Loucy (cell line): ENCODE measurements at regions not wholly inside any gene's neighbourhood (a gene's known extent, or its start where the extent isn't known, plus 50 kb on each side); places are given as distances from the start of the nearest gene placed in this dataset.

Experiments
- H2AFZ ChIP-seq: fragments of 200-600 bp; sonication (generic); 2 replicates; pipeline ENCODE4 v1.6.0; 2016; ENCODE audit warnings: antibody characterized with exemption, mild to moderate bottlenecking, low read length, moderate library complexity
- H3F3A ChIP-seq: fragments of 200-600 bp; 2 replicates; pipeline ENCODE4 v1.6.0; 2016; ENCODE audit warnings: antibody characterized with exemption, low read depth, mild to moderate bottlenecking
- H3K27me3 ChIP-seq: fragments of 200-600 bp; sonication (generic); 2 replicates; pipeline ENCODE4 v1.6.1; 2014; ENCODE audit warnings: low read length, mild to moderate bottlenecking; ENCODE audit not compliant: insufficient read depth, poor library complexity, severe bottlenecking
- H3K36me3 ChIP-seq: fragments of 200-600 bp; sonication (generic); 2 replicates; pipeline ENCODE4 v1.6.1; 2016; ENCODE audit warnings: low read length; ENCODE audit not compliant: insufficient read depth
- H3K4me1 ChIP-seq: fragments of 200-600 bp; sonication (generic); 2 replicates; pipeline ENCODE4 v1.5.1; 2014; ENCODE audit warnings: low read length, mild to moderate bottlenecking; ENCODE audit not compliant: insufficient read depth, poor library complexity, severe bottlenecking
- H3K4me2 ChIP-seq: fragments of 200-600 bp; sonication (generic); 2 replicates; pipeline ENCODE4 v1.6.0; 2014; ENCODE audit warnings: antibody characterized with exemption, low read length, low read depth, mild to moderate bottlenecking; ENCODE audit not compliant: poor library complexity, severe bottlenecking
- H3K4me3 ChIP-seq: fragments of 200-600 bp; sonication (generic); 2 replicates; pipeline ENCODE4 v1.5.1; 2014; ENCODE audit warnings: low read length, mild to moderate bottlenecking, mixed read lengths; ENCODE audit not compliant: poor library complexity, severe bottlenecking
- H3K79me2 ChIP-seq: fragments of 200-600 bp; sonication (generic); 2 replicates; pipeline ENCODE4 v1.6.1; 2014; ENCODE audit warnings: low read length; ENCODE audit not compliant: insufficient read depth
- H3K9ac ChIP-seq: fragments of 200-600 bp; sonication (generic); 2 replicates; pipeline ENCODE4 v1.6.0; 2014; ENCODE audit warnings: mild to moderate bottlenecking, low read depth, low read length, moderate library complexity; ENCODE audit not compliant: poor library complexity, severe bottlenecking
- H3K9me2 ChIP-seq: fragments of 200-600 bp; sonication (generic); replicated peaks from 2 replicates; pipeline ENCODE4 v1.6.1; 2016; ENCODE audit warnings: low read depth, low read length, mixed read lengths
- H3K9me3 ChIP-seq: fragments of 200-600 bp; sonication (generic); 2 replicates; pipeline ENCODE4 v1.6.1; 2014; ENCODE audit warnings: mild to moderate bottlenecking, antibody characterized with exemption, low read length, low read depth; ENCODE audit not compliant: insufficient read depth
- H4K20me1 ChIP-seq: fragments of 200-600 bp; sonication (generic); 2 replicates; pipeline ENCODE4 v1.6.0; 2014; ENCODE audit warnings: antibody characterized with exemption, low read length, mild to moderate bottlenecking; ENCODE audit not compliant: insufficient read depth, poor library complexity, severe bottlenecking
- CTCF ChIP-seq: fragments of 200-600 bp; sonication (generic); conservative IDR thresholded peaks from 2 replicates; pipeline ENCODE4 v1.5.1; 2014; ENCODE audit warnings: mild to moderate bottlenecking, antibody characterized with exemption, low read length
- EZH2phosphoT487 ChIP-seq: fragments of 200-600 bp; IDR thresholded peaks from 2 replicates; pipeline ENCODE4 v1.6.1; 2018; ENCODE audit warnings: antibody characterized with exemption, mild to moderate bottlenecking, moderate library complexity, borderline replicate concordance

GRCh38 chr15:91605576-91605975 is 247.9 kb upstream of the SLCO3A1 start:
- Histone ChIP-seq H3K27me3 (no peaks in the 10 kb centered on the region), H3F3A (no peaks in the 10 kb centered on the region)

GRCh38 chr15:91609231-91609630 is 244.3 kb upstream of the SLCO3A1 start:
- Histone ChIP-seq H3K9ac (no peak overlapping the region), H3K36me3 (no peaks in the 10 kb centered on the region), H3K27me3 (no peaks in the 10 kb centered on the region), H3K4me3 (no peak overlapping the region), H3K79me2 (no peaks in the 10 kb centered on the region), H4K20me1 (no peaks in the 10 kb centered on the region), H3K9me2 (0 out of 2 replicates have a peak, but pooled peaks cover 3% of the 10 kb centered on the region), H3F3A (no peaks in the 10 kb centered on the region), H3K4me2 (no peak overlapping the region), H3K4me1 (no peaks in the 10 kb centered on the region), H2AFZ (no peak overlapping the region), H3K9me3 (no peaks in the 10 kb centered on the region)
- TF ChIP-seq EZH2phosphoT487, result no peak
- TF ChIP-seq CTCF, result no peak

More at GRCh38 chr15:91605576-91605975, 247.9 kb upstream of the SLCO3A1 start:
- H3K4me2 ChIP-seq, result no peak overlapping the region
- H2AFZ ChIP-seq, result no peak overlapping the region
- H3K9me2 ChIP-seq, result 0 out of 2 replicates have a peak, but pooled peaks cover 3% of the 10 kb centered on the region
- no peaks in the 10 kb centered on the region for H3K9me3 ChIP-seq
- H4K20me1 ChIP-seq, result no peaks in the 10 kb centered on the region
- H3K36me3 ChIP-seq, result no peaks in the 10 kb centered on the region
- H3K4me1 ChIP-seq, result no peaks in the 10 kb centered on the region
- no peak overlapping the region for H3K9ac ChIP-seq
- TF ChIP-seq EZH2phosphoT487 (no peak), CTCF (no peak)
- no peak overlapping the region for H3K4me3 ChIP-seq
- H3K79me2 ChIP-seq, result no peaks in the 10 kb centered on the region

- no peak overlapping the region for H3K4me2 ChIP-seq
- H3K4me1 ChIP-seq, result no peaks in the 10 kb centered on the region
- H2AFZ ChIP-seq, result no peak overlapping the region
- H3K36me3 ChIP-seq, result no peaks in the 10 kb centered on the region
- H3K27me3 ChIP-seq, result no peaks in the 10 kb centered on the region
- H3F3A ChIP-seq, result no peaks in the 10 kb centered on the region
- H3K9me3 ChIP-seq, result no peaks in the 10 kb centered on the region
- no peak overlapping the region for H3K4me3 ChIP-seq
- H3K9me2 ChIP-seq, result 0 out of 2 replicates have a peak, but pooled peaks cover 3% of the 10 kb centered on the region
- H4K20me1 ChIP-seq, result no peaks in the 10 kb centered on the region
- H3K9ac ChIP-seq, result no peak overlapping the region
- no peaks in the 10 kb centered on the region for H3K79me2 ChIP-seq
- TF ChIP-seq CTCF, result no peak
- no peak for TF ChIP-seq EZH2phosphoT487
These were observed 243.5 kb upstream of the SLCO3A1 start for GRCh38 chr15:91609966-91610365.
